ENCODE measurements at regions not wholly inside any gene's neighbourhood (a gene's known extent, or its start where the extent isn't known, plus 50 kb on each side); places are given as distances from the start of the nearest gene placed in this dataset.

DNA sequence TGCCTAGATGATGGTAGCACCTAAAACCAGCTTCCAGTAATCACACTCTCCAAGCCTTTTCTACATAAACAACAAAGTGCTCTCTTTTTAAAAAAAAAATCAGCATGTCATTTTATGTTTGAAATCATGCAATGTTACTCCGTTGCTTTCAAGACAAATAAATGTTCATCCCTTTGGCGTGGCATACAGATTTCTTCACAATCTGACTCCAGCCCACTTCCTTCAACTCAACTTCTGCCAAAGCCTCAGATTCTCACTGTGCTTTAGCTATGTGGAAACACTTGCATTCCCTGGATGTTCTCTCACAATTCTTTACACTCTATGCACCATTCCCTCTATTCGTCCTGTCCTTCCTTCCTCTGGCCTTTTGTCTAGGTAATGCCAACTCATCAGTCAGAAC lies 206.3 kb upstream of the BLID start:
- TF ChIP-seq, protein P1, sequence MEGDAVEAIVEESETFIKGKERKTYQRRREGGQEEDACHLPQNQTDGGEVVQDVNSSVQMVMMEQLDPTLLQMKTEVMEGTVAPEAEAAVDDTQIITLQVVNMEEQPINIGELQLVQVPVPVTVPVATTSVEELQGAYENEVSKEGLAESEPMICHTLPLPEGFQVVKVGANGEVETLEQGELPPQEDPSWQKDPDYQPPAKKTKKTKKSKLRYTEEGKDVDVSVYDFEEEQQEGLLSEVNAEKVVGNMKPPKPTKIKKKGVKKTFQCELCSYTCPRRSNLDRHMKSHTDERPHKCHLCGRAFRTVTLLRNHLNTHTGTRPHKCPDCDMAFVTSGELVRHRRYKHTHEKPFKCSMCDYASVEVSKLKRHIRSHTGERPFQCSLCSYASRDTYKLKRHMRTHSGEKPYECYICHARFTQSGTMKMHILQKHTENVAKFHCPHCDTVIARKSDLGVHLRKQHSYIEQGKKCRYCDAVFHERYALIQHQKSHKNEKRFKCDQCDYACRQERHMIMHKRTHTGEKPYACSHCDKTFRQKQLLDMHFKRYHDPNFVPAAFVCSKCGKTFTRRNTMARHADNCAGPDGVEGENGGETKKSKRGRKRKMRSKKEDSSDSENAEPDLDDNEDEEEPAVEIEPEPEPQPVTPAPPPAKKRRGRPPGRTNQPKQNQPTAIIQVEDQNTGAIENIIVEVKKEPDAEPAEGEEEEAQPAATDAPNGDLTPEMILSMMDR (IDR thresholded peaks at IDR 0.05), result no peak
- no peak for TF ChIP-seq POLR2A (IDR thresholded peaks at IDR 0.05)
- H3K4me1 ChIP-seq (replicated peaks in 1 of 2), result peaks cover 0 to 8% of the 10 kb centered on the region in 2 donors
- no peaks in the 10 kb centered on the region for H3K36me3 ChIP-seq (replicated peaks in 1 of 2)
- intact Hi-C loops (cut with DNase I), result no loop called here
- no peak for DNase-seq
- no peak overlapping the region for H3K4me3 ChIP-seq
- H3K27ac ChIP-seq, result peak overlapping the region in 1 of 5 donors; percentile 47
- no peaks in the 10 kb centered on the region for H3K9me3 ChIP-seq (replicated peaks in 1 of 3)
- 30 to 48% (median 34%) methylated on average over 3 of the region's 3 CpGs for WGBS, 4 donors
- no peaks in the 10 kb centered on the region for H3K27me3 ChIP-seq

DNA sequence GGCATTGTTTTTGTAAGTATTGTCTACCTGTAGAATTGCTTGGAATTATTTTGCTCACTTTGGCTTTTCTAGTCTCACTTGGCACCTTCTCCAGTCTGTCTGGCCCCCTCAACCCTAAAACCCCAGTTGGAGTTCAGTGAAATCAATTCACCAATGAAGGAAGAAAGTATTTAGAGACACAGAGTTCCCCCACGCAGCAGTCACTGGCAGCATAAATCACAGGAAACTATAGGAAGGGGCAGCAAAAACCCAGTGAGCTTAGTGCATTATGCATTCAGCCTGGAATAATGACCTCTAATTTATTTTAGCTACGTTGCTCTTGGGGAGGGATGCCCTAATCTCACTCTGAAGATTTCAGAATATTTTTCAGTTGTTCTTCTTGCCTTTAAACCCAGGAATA lies 204.7 kb upstream of the BLID start:
- Histone ChIP-seq H3K27ac (no peak overlapping the region), H3K4me3 (no peak overlapping the region), H3K36me3 (replicated peaks in 1 of 2) (no peaks in the 10 kb centered on the region), H3K4me1 (replicated peaks in 1 of 2) (peaks cover 0 to 15% of the 10 kb centered on the region in 2 donors), H3K9me3 (replicated peaks in 1 of 3) (no peaks in the 10 kb centered on the region), H3K27me3 (no peaks in the 10 kb centered on the region)
- 61 to 75% (median 61%) methylated on average over 2 of the region's 2 CpGs for WGBS, 4 donors
- TF ChIP-seq, protein P1 (IDR thresholded peaks at IDR 0.05), result no peak
- no peak for TF ChIP-seq POLR2A (IDR thresholded peaks at IDR 0.05)
- DNase-seq, result no peak
- intact Hi-C loops (cut with DNase I), result no loop called here

DNA sequence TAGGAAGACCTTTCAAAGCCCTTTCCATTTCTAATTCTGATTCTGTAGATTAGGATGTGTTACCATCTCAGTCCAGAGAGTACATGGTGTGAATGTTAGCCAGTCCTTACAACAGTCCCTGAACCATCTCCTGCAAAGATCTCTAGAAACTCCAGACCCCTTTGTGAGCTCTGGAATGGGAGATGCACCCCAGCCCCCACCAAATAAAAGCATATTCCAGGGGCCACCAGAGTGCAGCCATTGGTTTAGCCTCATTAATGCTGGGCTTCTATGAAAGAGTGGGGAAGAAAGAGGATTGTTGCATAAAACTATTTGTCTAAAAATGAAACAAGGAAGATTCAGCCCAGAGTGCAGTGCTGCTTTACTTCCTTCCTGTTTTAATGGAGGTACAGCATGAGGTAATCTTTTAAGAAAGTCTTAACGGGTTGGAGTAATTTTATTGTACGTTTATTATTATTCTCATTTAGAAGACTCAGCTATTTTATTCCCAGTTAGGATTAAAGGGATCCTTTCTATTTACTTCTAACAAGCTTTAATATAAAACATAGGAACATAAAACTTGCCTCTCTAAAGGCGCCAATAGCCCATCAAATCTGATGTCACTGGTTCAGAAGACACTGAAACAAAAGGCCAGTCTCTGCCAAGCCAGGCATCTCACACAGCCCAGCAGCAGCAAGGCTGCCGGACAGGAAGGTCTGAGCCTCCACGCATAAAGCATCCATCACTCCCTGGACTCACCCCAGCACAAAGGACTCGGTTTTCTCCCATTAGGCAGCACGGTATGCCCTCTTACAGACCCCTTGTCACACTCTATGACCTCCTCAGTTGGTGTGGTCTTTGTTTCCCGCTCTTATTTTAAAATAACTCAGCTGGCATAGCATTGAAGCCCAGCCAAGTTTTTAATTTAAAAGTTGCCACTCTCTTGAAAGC lies 203.9 kb upstream of the BLID start:
- peak overlapping the region in 1 of 5 donors; percentile 6 for H3K27ac ChIP-seq
- 39 to 53% (median 48%) methylated on average over 8 of the region's 8 CpGs for WGBS, 4 donors
- no peak overlapping the region for H3K4me3 ChIP-seq

DNA sequence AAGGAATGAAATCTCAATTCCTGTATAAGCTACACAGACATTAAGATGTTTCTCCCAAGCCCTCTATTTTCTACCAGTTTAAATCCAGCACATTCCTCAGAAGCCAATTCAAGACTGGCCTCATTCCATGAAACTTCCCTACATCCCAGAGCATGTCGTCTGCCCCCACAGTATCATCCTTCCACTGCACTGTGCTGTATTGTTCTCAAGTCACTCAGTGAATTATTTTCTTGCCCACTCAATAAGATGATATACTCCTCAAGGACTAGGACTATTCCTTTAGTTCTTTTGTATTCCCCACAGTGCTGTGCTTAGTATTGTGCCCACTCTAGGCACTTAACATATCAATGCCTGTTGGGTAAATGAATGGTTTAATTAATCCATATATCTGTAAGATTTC lies 203.1 kb upstream of the BLID start:
- no peak for DNase-seq
- H3K27me3 ChIP-seq, result no peaks in the 10 kb centered on the region
- peaks cover 0 to 15% of the 10 kb centered on the region in 2 donors for H3K4me1 ChIP-seq (replicated peaks in 1 of 2)
- intact Hi-C loops (cut with DNase I), result no loop called here
- H3K36me3 ChIP-seq (replicated peaks in 1 of 2), result no peaks in the 10 kb centered on the region
- TF ChIP-seq, protein P1 (IDR thresholded peaks at IDR 0.05), result no peak
- TF ChIP-seq POLR2A (IDR thresholded peaks at IDR 0.05), result no peak
- H3K9me3 ChIP-seq (replicated peaks in 1 of 3), result no peaks in the 10 kb centered on the region
- H3K27ac ChIP-seq, result peak overlapping the region in 1 of 5 donors; percentile 6
- no peak overlapping the region for H3K4me3 ChIP-seq
- WGBS, 4 donors, result 32 to 45% (median 41%) methylated on average over 1 of the region's 1 CpG

More for the DNA sequence above, 203.9 kb upstream of the BLID start:
- TF ChIP-seq, protein P1 (IDR thresholded peaks at IDR 0.05), result no peak
- TF ChIP-seq POLR2A (IDR thresholded peaks at IDR 0.05), result no peak
- Histone ChIP-seq H3K27me3 (no peaks in the 10 kb centered on the region), H3K4me1 (replicated peaks in 1 of 2) (peaks cover 0 to 15% of the 10 kb centered on the region in 2 donors), H3K9me3 (replicated peaks in 1 of 3) (no peaks in the 10 kb centered on the region), H3K36me3 (replicated peaks in 1 of 2) (no peaks in the 10 kb centered on the region)
- intact Hi-C loops (cut with DNase I), result no loop called here
- peak in 2 of 7 donors; percentile 27 to 28 for DNase-seq

Measured in adrenal gland (tissue), 9 donors.